ENCODE measurements at regions not wholly inside any gene's neighbourhood (a gene's known extent, or its start where the extent isn't known, plus 50 kb on each side); places are given as distances from the start of the nearest gene placed in this dataset.
"Not testable (repeated sequence)": the region's sequence is repeated elsewhere in the genome, so short reads cannot be mapped to it uniquely, and the experiment has no call there.

DNA sequence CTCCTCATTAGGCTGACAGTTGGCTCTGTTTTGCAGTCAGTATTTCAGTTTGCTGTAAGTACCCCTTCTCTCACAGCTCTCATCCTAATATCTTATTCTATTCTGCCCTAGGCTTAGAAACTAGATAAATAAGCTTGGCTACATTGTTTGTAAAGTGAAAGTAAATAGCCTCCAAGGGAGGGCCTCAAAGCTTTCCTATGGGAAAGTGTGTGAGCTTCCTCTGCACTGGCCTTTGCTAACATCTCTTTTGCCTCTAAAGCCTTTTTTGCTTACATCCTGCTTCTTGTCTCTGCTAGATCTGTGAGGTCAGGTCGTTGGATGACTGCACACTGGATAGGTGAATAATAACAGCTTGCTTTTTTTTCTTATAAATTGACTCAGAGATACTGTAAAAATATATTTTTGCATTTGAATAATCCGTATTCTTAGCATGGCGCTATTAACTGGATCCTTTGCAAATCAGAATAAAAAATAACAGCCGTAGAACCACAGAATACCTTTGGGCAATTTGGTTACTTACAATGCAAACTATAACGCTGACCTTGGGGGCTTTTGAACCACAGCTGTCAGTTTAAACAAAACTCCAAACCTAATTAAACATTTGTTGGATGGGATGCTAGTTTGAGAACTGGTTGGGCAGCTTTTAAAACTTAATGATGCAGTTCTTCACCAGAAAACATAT lies 55.1 kb downstream of the TTC6 start:
- DNase-seq (ENCODE audit: low spot score), result no peak

DNA sequence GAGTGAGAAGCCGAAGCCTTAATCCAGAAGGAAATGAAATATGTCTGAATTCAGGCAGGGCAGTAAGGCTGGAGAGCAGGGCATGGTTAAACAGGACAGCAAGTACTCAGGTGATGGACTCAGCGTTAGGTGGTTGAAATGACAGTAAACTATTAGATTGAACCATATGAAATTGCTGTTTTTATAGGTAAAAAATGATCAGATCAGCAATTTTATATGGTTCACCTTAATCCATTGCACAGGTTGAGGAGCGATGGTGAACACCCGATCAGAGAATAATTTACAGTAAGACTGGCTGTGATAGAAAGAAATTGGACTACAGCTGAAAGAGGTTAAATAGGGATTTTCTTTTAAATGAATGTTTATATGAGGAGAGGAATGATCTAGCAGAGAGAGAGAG lies 56.6 kb downstream of the TTC6 start:
- no peak for DNase-seq (ENCODE audit: low spot score)

DNA sequence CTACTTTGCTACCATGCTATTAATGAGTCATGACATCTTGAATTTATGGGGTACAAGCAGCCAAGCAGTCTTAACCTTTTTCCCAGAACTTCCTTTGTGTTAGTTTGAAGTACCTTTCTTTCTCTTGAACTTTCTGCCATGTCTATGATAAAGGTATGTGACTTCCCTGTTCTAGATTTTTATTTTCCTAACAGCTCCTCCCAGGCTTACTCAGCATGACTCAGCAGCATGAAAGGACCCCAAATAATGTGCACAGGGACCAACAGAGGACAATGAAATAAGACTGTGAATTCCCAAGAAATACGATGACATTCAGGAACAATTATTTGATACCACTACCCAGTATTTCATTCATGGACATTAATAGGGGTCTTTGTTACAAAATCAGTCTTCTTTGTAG lies 60.0 kb downstream of the TTC6 start:
- DNase-seq (ENCODE audit: low spot score), result no peak

DNA sequence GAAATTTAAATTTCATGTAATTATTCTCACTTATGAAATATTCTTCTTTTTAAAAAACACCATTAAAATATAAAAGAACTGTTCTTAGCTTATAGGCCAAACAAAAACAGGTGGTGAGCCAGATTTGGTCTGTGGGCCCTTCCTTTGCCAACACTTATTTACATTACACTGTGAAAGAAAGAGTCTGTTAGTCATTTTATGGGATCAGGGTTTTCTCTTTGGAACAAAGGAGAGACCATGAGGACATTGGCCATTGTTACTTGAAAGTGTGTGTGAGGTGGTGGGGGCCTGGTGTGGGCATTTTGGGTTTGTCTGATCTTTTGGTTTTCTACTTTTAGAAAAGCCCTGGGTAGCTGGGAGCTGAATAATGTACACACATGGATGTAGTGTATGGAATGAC lies 62.7 kb downstream of the TTC6 start:
- no peak for DNase-seq (ENCODE audit: low spot score)

DNA sequence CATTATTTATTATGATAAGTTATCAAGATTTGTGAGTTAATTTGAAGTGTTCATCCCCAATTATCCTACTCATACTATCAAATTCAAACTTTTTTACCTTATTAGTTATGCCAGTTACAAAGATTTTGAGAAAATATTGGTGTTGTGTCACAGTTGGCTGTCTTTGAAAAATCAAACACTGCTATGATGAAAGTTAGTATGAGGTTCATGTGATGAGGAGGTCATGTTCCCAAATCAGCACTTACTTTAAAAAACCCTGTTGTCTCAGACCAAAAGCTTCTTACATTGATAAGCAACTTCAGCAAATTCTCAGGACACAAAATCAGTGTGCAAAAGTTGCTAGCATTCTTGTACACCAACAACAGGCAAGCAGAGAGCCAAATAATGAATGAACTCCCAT lies 68.1 kb downstream of the TTC6 start:
- DNase-seq (ENCODE audit: low spot score), result no peak

DNA sequence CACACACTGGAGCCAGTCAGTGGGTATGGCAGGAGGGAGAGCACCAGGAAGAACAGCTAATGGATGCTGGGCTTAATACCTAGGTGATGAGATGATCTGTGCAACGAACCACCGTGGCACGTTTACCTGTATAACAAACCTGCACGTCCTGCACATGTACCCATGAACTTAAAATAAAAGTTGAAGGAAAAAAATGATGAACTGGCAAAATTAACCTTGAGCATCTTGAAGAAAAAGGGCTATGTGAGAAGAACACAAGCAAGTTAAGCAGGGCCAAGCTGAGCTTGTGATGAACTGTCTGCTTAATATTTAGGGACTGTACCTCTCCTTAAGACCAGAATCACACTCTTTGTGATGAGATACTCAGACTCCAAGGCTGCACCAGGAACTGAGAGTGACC lies 70.0 kb downstream of the TTC6 start:
- DNase-seq (ENCODE audit: low spot score), result no peak

DNA sequence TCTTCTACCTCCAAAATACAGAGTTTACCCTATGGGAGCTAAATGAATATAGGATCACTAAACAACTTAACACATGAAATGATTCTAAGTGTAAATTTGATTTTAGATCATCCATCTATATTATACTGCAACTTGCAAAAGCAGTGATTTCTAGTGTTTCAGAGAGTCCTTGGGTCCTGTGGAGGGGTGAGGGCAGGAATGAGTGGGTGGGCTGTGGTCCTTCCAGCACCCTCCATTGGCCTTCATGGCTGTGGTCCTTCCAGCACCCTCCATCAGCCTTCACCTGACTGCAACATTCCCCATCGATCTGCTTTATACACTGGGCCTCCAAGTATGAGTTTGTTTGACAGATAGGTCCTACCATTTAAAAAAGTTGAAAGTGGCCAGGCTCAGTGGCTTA lies 70.5 kb downstream of the TTC6 start:
- no peak for DNase-seq (ENCODE audit: low spot score)

DNA sequence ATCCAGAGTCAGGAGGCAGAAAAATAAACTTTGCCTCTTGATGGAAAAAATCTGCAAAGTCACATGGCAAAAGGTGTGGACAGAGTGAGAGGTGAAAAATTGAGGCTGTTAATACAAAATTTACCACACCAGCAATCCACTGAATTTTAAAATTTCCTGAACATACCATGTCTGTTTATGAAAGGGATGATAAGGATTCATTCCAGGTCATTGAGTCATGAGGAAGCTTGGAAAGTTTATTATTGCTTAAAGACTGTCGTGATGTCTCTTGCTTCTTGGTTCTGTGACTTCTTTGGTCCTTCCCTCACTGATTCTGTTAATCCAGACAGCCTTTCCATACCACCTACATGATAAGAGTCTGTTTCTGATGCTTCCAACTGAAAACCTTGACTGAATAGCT lies 73.2 kb downstream of the TTC6 start:
- no peak for DNase-seq (ENCODE audit: low spot score)

DNA sequence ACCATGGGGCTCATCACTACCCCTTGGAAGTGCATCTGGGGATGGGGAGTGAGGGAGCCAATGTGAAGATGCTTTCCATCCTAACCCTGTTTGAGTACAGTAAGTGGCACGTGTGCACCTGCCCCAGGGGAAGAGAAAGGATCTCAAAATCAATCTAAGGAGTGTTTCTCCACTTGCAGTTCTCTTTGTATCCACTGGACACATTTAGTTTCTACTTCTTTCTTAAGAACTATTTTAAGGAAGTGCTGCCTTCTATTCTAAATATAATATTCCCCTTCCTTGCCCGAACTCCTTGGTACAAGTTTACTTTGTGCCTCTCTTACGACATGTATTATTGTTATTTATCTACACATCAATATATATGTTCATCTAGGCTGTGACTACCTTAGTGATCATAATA lies 73.8 kb downstream of the TTC6 start:
- no peak for DNase-seq (ENCODE audit: low spot score)

DNA sequence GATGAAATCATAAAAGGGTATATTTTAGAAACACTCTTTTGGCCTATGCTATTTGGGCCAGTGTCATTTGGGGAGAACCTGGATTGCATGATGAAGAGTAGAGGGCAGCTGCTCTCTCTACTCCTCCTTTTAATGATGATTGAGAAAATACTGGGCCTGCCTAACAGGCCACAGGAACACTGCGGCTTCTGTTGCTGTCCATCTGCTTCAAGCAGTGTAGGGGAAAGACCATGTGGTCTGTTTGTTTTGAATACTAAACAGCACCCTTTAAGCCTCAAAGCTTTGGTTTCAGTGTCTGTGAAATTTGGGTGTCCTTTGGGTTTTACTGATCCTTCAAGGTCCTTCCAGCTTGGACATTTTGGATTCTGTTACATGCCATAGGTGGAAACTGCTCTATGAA lies 78.0 kb downstream of the TTC6 start:
- DNase-seq (ENCODE audit: low spot score), result no peak

DNA sequence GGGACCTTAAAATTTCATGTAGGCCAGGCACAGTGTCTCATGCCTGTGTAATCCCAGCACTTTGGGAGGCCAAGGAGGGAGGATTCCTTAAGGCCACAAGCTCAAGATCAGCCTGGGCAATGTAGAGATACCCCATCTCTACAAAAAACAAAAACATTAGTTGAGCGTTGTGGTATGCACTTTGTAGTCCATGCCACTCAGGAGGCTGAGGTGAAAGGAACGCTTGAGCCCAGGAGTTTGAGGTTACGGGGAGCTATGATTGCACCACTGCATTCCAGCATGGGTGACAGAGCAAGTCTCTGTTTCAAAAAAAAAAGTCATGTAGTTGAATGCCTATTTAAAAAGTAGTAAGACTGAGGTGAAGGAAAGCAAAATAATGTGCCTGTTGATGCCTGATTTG lies 83.5 kb downstream of the TTC6 start:
- DNase-seq (ENCODE audit: low spot score), result no peak

DNA sequence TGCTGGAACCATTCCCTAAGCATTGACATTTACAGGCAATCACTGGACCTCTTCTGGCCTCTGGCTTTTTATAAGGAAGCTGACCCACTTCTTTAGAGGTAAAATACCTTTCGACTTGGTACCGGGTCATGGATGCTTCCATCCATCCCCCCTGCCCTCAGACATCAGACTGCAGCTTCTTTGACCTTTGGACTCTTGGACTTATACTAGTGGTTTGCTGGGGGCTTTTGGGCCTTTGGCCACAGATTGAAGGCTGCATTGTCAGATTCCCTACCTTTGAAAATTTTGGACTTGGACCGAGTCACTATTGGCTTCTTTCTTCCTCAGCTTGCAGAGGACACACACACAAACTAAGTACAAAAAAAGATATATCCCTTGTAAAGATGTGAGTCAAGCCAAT lies 86.1 kb downstream of the TTC6 start:
- no peak for DNase-seq (ENCODE audit: low spot score)

DNA sequence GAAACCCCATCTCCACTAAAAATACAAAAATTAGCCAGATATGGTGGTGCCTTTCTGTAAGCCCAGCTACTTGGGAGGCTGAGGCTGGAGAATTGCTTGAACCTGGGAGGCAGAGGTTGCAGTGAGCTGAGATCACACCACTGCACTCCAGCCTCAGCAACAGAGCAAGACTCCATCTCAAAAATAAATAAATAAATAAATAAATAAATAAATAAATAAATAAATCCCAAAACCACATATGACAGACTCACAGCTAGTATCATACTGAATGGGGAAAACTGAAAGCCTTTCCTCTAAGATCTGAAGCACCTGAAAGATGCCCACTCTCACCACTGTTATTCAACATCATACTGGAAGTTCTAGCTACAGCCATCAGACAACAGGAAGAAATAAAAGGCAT lies 97.3 kb downstream of the TTC6 start:
- not testable (repeated sequence) for DNase-seq (ENCODE audit: low spot score)

DNA sequence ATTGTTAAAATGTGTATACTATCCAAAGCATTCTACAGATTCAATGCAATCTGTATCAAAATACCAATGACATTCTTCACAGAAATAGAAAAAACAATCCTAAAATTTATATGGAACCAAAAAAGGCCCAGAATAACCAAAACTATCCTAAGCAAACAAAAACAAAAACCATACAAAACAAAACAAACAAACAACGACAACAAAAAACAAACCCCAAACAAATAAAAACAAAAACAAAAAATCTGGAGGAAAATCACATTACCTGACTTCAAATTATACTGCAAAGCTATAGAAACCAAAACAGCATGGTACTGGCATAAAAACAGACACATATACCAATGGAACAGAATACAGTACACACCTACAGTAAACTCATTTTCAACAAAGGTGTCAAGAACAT lies 98.0 kb downstream of the TTC6 start:
- DNase-seq (ENCODE audit: low spot score), result not testable (repeated sequence)

DNA sequence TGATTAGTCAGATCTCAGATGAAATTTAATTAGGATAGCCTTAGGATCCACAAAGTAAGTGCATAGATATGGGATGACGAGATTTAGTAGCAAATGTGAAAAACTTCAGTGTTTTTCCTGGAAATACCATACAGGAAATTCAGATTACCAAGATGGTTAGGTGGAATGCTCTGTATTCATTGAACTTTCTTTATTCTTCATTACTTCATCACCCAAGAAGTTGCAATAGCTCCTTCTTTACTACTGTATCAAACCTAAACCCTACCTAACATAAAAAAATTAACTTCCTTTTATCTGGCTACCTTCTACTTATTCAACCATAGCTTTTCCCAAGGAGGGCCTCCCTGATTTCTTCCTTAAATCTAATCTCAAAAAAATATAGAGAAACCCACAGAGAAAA lies 100.4 kb downstream of the TTC6 start:
- DNase-seq (ENCODE audit: low spot score), result no peak

DNA sequence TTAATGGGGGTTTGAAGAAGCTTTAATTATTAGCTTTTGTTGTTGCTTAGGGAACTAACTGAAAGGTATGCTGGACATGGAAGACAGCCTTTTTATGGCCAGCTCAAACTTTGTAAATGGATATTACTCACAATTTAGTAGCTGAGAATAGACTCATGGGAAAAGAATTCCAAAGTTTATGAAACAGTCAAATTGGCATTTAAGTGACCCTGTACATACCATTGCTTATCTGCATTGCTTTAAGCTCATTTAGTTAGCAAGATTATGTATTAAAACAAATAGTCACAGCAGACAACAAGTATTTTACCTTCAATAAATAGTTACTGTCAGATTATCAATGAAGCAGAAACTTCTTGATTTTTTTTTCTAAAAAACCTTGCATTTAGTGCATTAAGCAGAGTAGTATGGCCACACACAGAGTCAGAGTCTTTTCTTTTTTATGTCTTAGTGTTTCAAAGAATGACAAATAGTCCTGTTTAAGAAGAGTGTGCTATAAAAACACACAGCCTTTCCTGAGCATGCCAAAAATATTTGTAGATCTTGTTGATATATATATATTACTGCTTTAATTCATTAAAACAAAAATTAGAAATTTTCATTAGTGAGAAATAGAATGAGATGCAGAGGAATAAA lies 102.2 kb downstream of the TTC6 start:
- DNase-seq (ENCODE audit: low spot score), result no peak

DNA sequence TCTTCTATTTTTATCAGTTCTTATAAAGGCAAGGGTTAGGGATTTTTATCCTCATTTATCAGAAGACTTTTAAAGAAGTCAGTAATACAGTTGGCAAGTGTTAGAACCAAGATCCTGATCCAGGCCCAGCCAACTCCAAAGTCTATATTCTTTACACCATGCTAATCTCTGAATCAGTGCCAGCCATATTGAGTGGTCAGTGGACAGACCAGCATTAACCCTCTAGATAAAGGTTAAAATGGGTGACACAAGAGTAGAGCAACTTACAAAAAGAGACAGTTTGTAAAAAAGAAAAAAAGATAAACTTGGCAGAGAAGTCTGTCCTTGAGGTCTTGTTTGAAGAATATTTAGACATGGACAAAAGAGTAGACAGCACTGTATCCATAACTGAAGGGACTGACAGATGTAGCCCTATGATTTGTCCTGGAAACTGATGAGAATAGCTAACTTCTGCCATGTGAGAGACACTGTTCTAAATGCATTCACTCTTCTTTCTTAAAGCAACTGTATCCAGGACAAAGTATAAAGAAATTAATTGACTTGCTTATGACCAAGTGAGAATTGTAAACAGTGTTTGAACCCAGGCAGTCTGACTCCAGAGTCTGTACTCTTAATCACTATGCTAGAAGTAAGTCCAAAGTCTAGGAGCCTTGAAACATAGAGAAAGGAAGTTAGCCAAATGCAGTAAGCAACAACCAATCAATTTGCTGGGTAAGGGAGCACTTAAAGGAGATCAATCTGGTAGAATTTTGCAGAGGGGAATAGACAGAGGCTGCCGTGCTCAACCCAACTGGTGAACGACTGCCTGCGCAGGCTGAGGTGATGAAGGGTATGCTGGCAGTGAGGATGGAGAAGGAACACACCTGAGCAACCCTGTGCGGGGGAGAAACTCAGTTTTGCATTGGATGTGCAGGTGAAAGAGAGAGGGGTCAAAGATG lies 103.7 kb downstream of the TTC6 start:
- DNase-seq (ENCODE audit: low spot score), result no peak

DNA sequence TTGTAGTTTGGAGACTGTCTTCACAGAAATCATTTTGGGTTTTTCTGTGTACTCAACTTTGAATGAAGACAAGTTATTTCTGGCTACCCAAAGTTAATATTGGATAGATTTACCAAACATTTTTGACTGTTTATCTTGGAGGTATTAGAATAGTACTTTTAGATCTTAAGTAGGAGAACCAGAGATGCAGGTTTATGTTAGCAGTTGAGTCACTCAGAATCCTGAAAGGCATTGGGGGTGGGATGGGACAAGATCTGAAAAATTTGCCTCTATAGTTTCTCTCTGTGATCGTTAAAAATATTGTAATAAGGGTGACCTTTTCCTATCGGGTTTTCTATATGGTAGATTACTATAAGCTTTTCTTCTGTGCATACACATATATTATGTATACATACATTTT lies 112.3 kb downstream of the TTC6 start:
- DNase-seq (ENCODE audit: low spot score), result no peak

DNA sequence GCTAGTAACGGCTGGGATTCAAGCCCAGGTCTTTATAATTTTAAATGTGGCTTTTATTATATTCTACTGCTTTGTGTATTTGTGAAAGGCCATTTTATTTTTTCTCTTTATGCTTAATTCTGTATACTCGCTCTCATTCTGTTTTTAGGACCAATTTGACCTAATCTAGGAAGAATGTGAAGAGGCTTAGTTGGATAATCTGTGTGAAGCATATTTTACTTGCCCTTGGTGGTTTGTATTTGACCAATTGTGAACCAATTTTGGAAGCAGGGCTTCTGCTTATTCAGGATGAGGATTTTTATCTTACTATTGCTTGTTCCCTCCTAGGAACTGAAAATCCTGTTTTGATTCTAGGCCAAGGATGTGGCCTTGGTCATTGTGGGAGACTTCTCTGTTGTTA lies 113.1 kb downstream of the TTC6 start:
- no peak for DNase-seq (ENCODE audit: low spot score)

DNA sequence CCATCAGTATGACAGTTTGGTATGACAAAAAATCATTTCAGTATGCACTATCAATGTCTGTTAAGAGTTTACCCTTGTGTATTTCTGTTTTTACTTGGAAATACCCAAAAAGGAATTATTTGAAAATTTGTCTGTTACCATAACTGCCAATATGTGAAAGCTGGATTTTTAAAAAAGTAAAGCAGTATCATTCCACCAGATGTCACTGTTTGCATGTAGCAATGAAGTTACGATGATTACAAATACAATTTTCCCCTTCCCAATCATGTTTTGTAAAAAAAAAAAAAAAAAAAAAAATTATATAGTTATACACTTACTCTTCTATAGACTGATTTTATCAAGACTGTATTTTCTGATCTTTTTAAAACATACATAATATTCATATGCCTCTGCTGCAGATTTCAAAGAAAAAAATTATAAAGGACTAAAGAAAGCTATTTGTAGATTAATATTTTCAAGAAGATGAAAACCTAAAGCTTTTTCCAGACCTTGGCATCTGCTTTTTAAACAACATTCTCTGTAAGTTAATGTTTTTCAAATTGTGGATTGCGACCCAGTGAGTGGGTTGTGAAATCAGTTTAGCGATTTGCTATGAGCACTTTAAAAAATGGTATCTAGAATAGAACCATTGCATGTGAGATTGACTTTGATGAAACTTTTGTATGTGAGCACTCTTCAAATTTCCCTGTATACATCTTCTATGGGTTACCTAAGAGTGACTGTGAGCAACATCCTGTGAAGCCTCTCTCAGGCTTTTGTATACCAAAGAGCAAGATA lies 114.2 kb downstream of the TTC6 start:
- DNase-seq (ENCODE audit: low spot score), result no peak

DNA sequence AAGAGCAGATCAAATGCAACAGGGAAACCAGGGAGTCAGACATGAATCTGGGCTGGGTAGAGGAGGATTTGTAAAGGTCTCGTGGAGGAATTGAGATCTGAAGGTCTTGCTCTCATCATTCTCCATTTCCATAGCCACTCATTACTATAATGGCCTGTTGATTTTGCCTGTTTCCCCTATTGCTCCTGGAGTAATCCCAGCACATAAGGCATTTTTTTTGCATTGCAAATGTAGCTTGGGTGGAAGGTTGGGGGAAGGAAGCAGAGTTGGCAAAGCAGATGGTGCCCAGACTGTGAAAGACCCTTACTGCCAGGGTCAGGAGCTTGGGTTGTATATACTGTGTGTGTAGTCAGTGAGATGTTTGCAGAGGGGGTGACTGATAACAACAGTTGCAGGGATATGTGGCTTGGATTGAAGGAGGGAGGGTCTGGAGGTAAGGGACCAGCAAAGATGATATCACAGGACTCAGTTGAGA lies 116.0 kb downstream of the TTC6 start:
- DNase-seq (ENCODE audit: low spot score), result no peak

DNA sequence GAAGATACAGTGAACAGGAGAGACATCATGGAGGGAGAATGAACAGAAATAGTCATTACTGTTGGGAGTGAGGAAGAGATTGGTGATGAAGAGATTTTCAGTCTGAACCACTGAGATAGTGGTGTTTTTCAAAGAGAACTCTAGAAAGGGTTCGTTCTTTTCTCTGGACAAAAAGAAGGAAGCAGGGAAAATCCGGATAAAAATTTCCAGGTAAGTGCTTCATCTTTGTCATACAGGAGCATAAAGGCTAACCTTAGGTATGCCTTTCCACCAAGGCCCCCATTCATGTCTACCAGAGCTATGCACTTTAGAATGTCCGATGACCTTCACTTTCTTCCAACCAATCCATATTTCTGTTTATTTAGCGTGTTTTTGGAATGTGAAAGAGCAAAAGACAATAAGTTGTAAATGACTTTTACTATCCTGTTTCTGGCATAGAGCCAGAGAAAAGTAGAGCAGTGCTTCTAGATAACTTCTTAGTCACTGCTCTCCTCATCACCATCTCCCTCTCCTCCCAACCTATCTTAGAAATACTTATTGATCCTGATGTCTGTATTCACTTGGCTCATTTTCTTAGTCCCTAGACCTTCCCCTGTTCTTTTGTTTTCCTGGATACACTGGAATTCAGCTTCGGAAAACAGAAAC lies 116.5 kb downstream of the TTC6 start:
- no peak for DNase-seq (ENCODE audit: low spot score)

Data from hematopoietic multipotent progenitor cell treated with erythropoietin and hydrocortisone succinate and interleukin-3 and kit ligand, for 17 days (in vitro differentiated cells).